Posterior cingulate gyrus (tissue), 11 donors: ENCODE measurements at regions not wholly inside any gene's neighbourhood (a gene's known extent, or its start where the extent isn't known, plus 50 kb on each side); places are given as distances from the start of the nearest gene placed in this dataset.

Experiments used
- DNase-seq, 10 donors: peaks; one replicate each; pipeline versions ENCODE4 v3.0.0 to v3.0.0-alpha.2; 2020 to 2021; ENCODE audit warnings: mixed read lengths in 3 of 10
- intact Hi-C: fragments of 100-400 bp; cut with DNase I; formaldehyde crosslinking; loops from one replicate; pipeline ENCODE4 v1.15.1; 2023

DNA sequence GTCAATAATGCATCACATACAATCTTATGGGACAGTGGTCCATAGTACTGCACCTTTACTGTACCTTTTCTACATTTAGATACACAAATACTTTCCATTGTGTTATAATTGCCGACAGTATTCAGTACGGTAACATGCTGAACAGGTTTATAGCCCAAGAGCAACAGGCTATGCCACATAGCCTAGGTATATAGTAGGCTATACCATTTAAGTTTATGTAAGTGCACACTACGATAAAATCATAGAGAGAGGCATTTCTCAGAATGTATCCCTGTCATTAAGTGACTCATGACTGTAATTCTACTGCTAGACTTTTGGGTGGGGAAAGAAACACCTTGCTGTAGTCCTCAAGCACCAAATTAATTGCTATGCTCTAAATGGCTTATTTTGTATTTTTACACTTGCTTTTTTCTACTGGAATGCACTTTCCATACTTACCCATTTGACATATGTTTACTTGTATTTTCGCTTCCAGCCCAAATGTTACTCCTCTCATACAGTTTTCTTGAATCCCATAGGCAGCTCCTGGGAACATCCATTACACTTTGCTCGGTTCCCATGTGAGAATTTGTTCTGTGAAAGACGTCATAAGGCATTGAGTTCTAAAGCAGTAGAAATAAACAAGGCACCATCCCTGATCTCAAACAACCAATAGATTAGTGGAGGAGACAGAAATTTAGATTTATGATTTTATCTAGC is 714.0 kb upstream of the ID2 start:
- intact Hi-C loops, result no loop called here
- no peak for DNase-seq

DNA sequence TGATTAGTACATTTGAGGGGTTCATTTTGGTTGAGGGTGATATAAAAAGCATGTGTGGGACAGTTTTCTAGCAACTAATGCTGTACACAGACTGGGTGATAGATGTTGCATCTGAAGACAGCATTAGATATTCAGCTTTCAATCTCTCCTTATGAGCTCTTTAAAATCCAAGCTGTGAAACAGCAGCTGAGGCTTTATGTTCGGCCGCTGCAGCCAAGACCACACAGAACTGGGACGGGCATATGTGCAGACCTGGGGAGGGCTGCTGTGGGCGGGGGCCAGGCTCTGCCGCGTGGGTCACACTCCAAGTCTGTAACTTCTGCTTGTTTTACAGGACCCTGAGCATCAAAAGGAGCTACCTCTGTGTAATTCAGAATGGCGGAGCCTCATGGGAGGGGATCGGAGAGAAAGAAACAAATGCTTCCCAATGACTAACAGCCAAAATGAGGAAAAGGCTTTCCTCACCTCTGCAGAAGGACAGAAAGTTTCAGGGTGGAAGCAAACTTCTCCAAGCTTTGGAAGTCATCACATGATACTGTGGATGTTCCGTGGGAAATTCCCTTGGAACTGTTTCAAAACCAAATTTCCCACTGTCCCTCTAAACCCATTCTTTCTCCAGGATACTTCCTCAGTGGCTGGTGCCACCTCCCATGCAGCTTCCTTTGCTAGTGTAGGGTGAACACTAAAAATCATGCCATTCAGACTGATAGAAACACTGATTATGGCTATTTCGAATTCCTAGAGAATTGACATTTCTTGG is 711.9 kb upstream of the ID2 start:
- intact Hi-C loops, result no loop called here
- no peak for DNase-seq

- DNase-seq, result no peak
- intact Hi-C loops, result no loop called here
Measured at GRCh38 chr2:7971248-7971647, 710.6 kb upstream of the ID2 start.

GRCh38 chr2:7971841-7972240 is 710.0 kb upstream of the ID2 start:
- intact Hi-C loops, result no loop called here
- no peak for DNase-seq

DNA sequence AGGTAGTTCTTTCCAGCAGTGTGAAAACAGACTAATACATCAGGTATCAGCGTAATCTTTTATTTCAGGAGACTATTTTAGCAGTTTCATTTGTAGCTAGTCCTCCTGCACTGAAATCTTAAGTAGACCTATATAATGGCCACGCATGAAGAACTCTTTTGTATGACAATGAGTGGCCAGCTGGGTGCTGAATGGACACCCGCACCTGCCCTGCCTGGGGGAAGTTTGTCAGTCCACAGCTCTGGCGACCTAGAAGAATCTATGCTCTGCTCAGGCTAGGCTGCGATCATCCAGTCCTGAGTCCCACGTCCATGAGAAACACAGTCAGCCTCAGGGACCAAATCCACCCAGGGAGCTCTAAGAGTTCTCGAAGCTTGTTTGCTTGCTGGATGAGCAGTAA is 709.2 kb upstream of the ID2 start:
- no peak for DNase-seq
- intact Hi-C loops, result no loop called here

DNA sequence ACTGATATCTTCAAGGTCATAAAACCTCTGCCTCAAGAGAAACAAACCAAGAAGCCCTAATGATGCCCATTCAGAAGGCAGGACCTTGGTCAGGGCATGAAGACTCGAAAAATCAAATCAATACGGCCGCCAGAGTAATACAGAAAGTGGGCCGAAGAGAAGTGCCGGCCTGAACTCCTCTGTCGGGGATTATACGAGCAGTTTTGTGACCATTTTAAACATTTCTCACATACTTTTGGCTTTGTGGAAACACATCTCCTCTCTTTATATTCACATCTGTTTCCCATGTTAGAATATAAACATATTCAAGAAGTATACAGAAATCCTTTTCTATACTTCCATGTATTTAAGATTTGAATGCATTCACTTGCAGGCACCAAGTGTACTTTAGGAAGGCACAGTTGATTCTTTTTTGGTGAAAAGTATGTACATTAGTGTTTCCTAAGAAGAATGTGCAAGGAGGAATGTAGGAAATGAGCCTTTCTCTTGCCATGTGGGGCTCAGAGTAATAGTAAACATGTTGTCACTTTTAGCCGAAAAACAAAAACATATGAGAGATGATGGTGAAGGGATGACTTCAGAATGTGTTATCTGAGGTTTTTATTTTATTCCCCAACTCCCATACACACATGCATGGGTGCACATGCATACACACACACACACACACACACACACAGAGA is 707.9 kb upstream of the ID2 start:
- intact Hi-C loops, result no loop called here
- DNase-seq, result no peak

DNA sequence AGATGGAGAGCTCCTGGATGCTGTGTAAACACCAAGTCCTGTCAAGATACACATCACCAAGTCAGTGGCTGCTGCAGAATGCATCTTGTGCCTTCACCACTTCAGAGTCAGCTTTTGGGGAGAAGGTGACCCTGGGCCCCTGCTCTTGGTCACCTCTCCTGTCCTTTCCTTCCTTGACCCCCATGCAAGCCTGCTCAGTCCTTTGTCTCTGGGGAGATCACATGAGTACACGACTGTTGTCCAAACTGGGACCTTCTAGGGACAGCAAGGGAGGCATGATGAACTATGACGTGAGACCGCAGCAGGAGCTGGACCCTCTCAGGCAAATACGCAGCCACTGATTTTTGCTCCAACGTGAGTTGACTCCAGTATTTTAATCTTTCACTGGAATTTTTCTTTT is 706.9 kb upstream of the ID2 start:
- no peak for DNase-seq
- intact Hi-C loops, result no loop called here

DNA sequence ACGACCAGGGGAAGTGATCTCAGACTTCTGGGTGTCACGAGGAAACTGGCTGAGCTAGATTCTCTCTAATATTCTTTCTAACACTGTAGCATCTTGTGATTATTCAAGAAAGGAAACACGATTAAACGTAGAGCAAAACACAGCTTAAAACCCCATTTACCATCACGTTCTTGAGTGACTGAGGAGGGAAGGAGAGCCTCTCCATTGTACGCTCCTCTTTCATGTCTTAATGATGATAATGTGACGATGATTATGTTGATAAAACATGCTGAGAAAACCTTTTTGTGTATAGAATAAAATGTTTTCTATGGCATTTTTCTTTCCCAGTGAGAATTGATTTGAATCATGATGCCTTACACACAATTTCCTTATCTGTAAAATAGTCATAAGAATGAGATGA is 705.6 kb upstream of the ID2 start:
- intact Hi-C loops, result no loop called here
- no peak for DNase-seq

GRCh38 chr2:7977981-7978380 is 703.9 kb upstream of the ID2 start:
- DNase-seq, result no peak
- intact Hi-C loops, result no loop called here

DNA sequence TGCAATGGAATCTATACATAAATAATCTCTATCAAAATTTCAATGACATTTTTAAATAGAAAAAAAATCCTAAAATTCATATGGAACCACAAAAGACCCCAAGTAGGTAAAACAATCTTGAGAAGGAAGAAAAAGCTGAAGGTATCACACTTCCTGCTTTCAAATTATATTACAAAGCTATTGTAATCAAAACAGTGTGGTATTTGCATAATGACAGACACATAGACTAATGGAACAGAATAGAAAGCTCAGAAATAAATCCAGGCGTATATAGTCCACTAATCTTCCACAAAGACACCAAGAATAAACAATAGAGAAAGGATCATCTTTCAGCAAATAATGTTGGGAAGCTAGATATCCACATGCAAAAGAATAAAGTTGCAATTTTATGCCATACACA is 699.8 kb upstream of the ID2 start:
- DNase-seq, result no peak
- intact Hi-C loops, result no loop called here

- intact Hi-C loops, result no loop called here
- no peak for DNase-seq
Measured at GRCh38 chr2:7983451-7983850, 698.4 kb upstream of the ID2 start.

DNA sequence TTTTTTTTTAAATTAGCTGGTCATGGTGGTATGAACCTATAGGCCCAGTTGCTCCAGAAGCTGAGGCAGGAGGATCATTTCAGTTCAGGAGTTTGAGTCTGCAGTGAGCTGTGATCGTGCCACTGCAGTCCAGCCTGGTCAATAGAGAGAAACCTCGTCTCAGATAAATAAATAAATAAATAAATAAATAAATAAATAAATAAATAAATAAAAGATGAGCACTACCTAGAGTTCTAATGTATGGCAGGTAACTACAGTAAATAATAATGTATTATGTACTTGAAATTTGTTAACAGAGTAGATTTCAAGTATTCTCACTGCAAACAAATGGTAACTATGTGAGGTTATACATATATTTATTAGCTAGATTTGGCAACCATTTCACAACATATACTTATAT is 697.9 kb upstream of the ID2 start:
- no peak for DNase-seq
- intact Hi-C loops, result no loop called here

- DNase-seq, result no peak
- intact Hi-C loops, result no loop called here
Measured at GRCh38 chr2:7984693-7985353, 697.0 kb upstream of the ID2 start.

GRCh38 chr2:7986431-7986830 is 695.4 kb upstream of the ID2 start:
- intact Hi-C loops, result no loop called here
- no peak for DNase-seq

DNA sequence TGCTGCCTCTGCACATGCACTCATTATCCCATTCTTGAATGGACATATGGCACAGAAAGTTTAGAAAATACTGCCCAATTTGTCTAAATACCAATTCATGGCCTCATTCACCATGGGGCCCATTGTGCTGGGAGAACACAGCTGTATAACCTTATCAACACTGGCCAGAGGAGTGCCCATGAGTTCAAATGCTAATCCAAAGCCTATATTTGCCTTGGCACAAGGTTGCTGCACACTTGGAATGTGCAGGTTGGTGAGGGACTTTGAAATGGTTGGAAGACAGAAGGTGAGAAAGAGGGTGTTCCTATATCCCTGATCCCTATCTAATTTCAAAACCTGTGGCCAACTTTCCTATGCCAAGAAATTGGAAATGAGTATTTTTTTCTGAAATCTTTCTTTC is 693.9 kb upstream of the ID2 start:
- DNase-seq, result no peak
- intact Hi-C loops, result no loop called here

DNA sequence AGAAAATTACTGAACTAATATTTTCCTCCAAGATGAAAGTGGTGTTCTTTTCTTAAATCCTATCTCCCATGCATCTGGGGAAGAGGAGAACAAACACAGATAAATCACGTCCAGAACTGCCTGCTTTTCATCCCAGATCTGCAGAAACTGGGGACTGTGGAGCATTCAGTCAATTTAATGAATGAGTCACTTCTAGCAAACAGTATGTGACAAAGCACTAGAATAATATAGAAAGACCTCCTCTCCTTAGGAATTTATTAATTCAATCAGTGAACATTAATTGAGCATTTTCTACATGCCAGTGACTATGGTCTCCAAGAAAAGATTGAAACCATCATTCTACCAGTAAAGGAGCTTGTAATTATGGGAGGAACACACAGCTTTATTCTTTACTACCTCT is 693.4 kb upstream of the ID2 start:
- no peak for DNase-seq
- intact Hi-C loops, result no loop called here

GRCh38 chr2:7989823-7990222 is 692.0 kb upstream of the ID2 start:
- intact Hi-C loops, result no loop called here
- DNase-seq, result no peak

GRCh38 chr2:7992612-7993602 is 688.9 kb upstream of the ID2 start:
- no peak for DNase-seq
- intact Hi-C loops, result no loop called here

- DNase-seq, result no peak
- intact Hi-C loops, result no loop called here
Measured at GRCh38 chr2:7994397-7994951, 687.4 kb upstream of the ID2 start.

- no peak for DNase-seq
- intact Hi-C loops, result no loop called here
Measured at GRCh38 chr2:7997279-7997678, 684.6 kb upstream of the ID2 start.
